ENCODE measurements at regions not wholly inside any gene's neighbourhood (a gene's known extent, or its start where the extent isn't known, plus 50 kb on each side); places are given as distances from the start of the nearest gene placed in this dataset.
"Not testable (repeated sequence)": the region's sequence is repeated elsewhere in the genome, so short reads cannot be mapped to it uniquely, and the experiment has no call there.

- no peaks in the 10 kb centered on the region for H3K4me1 ChIP-seq
- no peak for DNase-seq
- intact Hi-C loops (cut with DNase I) = no loop called here
- TF ChIP-seq EP300 (IDR thresholded peaks at IDR 0.05) (no peak), POLR2A (IDR thresholded peaks at IDR 0.05) (no peak), POLR2AphosphoS5 (IDR thresholded peaks at IDR 0.05) (no peak), CTCF (IDR thresholded peaks at IDR 0.05) (no peak)
- H3K27me3 ChIP-seq = no peaks in the 10 kb centered on the region
- no peaks in the 10 kb centered on the region for H3K36me3 ChIP-seq
- no peaks in the 10 kb centered on the region for H3K9me3 ChIP-seq
- no peak overlapping the region for H3K4me3 ChIP-seq
- no peak overlapping the region for H3K27ac ChIP-seq
These were observed 85.3 kb upstream of the ZNF608 start for GRCh38 chr5:124831687-124832240.

DNA sequence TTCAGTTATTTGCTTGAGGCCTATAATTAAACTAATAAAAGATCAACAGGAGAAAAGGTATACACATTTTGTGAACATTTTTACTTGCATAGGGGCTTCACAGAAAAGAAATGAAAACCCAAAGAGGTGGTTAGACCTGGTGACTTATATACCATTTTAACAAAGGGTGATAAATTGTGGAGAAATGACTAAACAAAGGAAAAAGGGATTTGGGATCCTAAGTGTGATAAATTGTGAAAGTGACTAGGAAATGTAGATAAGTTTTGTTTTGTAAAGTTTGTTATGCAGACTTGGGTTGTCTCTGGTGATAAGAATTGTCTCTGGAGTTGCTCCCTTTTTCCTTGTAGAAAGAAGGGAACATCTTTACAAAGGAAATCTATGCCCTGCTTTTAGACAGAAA, 86.1 kb upstream of the ZNF608 start:
- intact Hi-C loops (cut with DNase I) = no loop called here
- H3K4me3 ChIP-seq = no peak overlapping the region
- no peak for DNase-seq
- H3K27me3 ChIP-seq = no peaks in the 10 kb centered on the region
- no peaks in the 10 kb centered on the region for H3K9me3 ChIP-seq
- no peaks in the 10 kb centered on the region for H3K36me3 ChIP-seq
- H3K4me1 ChIP-seq = no peaks in the 10 kb centered on the region
- TF ChIP-seq POLR2AphosphoS5 (IDR thresholded peaks at IDR 0.05) = no peak
- no peak for TF ChIP-seq EP300 (IDR thresholded peaks at IDR 0.05)
- no peak for TF ChIP-seq CTCF (IDR thresholded peaks at IDR 0.05)
- no peak for TF ChIP-seq POLR2A (IDR thresholded peaks at IDR 0.05)
- no peak overlapping the region for H3K27ac ChIP-seq

GRCh38 chr5:124836314-124836713, 89.9 kb upstream of the ZNF608 start:
- H3K36me3 ChIP-seq; H3K9me3 ChIP-seq; H3K27me3 ChIP-seq; H3K4me1 ChIP-seq; DNase-seq; H3K27ac ChIP-seq; H3K4me3 ChIP-seq; intact Hi-C loops (cut with DNase I): not testable (repeated sequence)
- 96 to 97% methylated on average over 2 of the region's 2 CpGs for WGBS, 2 donors

- H3K9me3 ChIP-seq = no peaks in the 10 kb centered on the region
- no peaks in the 10 kb centered on the region for H3K27me3 ChIP-seq
- TF ChIP-seq POLR2A (IDR thresholded peaks at IDR 0.05) (no peak), EP300 (IDR thresholded peaks at IDR 0.05) (no peak), POLR2AphosphoS5 (IDR thresholded peaks at IDR 0.05) (no peak)
- peaks cover 0 to 4% (median 0%) of the 10 kb centered on the region in 4 donors for H3K4me1 ChIP-seq
- intact Hi-C loops (cut with DNase I) = no loop called here
- no peak overlapping the region for H3K27ac ChIP-seq
- DNase-seq = no peak
- no peaks in the 10 kb centered on the region for H3K36me3 ChIP-seq
- H3K4me3 ChIP-seq = no peak overlapping the region
These were observed 93.0 kb upstream of the ZNF608 start for GRCh38 chr5:124839371-124839998.

- DNase-seq = no peak
- no peak overlapping the region for H3K4me3 ChIP-seq
- no peaks in the 10 kb centered on the region for H3K9me3 ChIP-seq
- intact Hi-C loops (cut with DNase I) = no loop called here
- no peak for TF ChIP-seq EP300 (IDR thresholded peaks at IDR 0.05)
- no peak for TF ChIP-seq POLR2AphosphoS5 (IDR thresholded peaks at IDR 0.05)
- TF ChIP-seq CTCF (IDR thresholded peaks at IDR 0.05) = no peak
- no peak for TF ChIP-seq POLR2A (IDR thresholded peaks at IDR 0.05)
- no peak overlapping the region for H3K27ac ChIP-seq
- peaks cover 0 to 4% (median 0%) of the 10 kb centered on the region in 4 donors for H3K4me1 ChIP-seq
- WGBS, 2 donors = 91 to 92% methylated on average over 12 of the region's 12 CpGs
- H3K27me3 ChIP-seq = no peaks in the 10 kb centered on the region
- H3K36me3 ChIP-seq = no peaks in the 10 kb centered on the region
These were observed 95.6 kb upstream of the ZNF608 start for GRCh38 chr5:124841829-124842712.

All from sigmoid colon (tissue), 6 donors.